HG03139 (cell line): ENCODE measurements at regions not wholly inside any gene's neighbourhood (a gene's known extent, or its start where the extent isn't known, plus 50 kb on each side); places are given as distances from the start of the nearest gene placed in this dataset.
A peak's percentile ranks its signal among the peaks of the same experiment; 100 is the strongest.

ENCODE experiments used
- ATAC-seq: cut with Tn5 transposase; IDR thresholded peaks from one replicate; pipeline ENCODE4 v1.9.1; 2021; ENCODE audit not compliant: unreplicated experiment

DNA sequence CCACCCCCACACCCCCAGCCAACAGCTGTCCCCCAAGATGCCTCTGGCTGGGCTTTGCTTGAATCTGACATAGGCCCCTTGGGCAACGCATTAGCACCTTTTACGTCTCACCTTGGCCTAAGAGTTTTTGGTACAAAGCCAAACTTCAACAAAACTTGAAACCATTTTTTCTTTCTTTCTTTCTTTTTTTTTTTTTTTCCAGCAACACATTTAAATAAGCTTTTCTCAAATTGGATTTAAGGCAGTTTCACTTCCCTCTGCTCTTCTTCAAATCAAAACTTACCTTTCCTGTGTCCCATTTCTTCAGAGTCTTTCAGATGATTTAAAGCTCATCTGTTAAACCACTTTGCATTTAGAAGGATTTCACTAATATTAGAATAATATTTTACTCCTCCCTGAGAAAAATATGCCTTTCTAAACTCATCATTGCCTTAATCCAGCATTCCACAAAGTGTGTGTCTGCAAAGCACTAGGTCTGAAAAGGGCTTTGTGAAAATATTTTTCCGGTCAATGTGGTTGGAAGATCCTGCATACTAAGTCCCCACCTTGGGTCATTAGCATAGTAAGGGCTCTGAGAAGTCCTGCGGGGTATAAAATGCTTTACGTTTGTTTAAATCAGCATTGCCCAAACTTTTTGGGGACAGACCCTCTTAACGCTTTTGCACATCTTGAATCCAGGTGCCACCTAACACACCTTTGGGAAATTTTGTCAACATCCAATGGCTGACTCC, 217.0 kb downstream of the TLE3 start:
- ATAC-seq = no peak

DNA sequence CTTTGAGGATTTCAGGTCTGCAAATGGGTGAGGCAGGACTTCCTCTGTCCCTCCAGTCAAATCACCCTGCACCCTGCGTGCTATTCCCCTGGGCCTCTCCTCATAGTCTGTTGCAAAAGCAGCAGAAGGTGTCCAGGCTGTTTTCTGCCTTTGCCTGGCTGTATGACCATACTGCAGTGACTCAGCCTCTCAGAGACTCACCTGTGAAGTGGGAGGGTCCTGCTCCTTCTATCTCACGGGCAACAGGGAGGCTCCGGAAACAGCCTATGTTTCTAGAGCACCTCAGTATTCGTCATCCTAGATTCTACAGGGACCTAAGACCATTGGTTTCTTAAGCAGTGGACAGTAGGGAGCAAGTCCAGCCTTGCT, 216.4 kb downstream of the TLE3 start:
- no peak for ATAC-seq

DNA sequence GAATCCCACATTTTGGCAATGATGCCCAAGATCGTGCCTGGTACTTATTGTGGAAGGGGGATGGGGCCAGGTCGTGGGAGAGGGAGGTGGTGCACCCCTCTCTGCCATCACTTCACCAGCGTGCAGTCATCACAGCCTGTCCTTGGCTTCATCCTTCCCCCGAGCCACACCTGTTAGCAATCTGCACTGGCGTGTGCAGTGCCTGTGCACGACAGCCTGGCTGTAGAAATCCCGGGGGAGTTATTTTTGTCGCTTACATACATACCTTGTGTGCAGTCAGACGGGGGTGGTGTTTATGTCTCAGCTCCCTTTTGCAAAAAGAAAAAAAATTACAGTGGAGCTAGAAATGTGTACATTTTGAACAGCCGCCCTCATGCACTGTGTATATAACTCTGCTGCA, 216.0 kb downstream of the TLE3 start:
- ATAC-seq = peak; percentile 78

DNA sequence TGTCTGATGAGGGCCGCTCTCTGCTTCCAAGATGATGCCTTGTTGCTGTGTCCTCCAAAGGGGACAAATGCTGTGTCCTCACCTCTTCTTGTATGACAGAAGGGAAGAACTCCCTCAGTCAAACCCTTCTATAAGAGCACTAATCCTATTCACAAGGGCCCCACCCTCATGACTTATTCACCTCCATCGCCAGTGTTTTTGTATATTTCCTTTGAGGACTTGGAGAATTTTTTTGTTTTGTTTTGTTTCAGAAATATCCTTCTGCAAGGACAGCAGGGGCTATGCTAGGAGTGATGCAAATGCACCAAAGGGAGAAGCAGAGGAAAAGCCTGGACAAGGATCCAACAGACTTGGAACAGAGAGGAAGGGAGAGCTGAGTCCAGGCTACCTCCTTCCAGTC, 214.4 kb downstream of the TLE3 start:
- ATAC-seq = no peak

DNA sequence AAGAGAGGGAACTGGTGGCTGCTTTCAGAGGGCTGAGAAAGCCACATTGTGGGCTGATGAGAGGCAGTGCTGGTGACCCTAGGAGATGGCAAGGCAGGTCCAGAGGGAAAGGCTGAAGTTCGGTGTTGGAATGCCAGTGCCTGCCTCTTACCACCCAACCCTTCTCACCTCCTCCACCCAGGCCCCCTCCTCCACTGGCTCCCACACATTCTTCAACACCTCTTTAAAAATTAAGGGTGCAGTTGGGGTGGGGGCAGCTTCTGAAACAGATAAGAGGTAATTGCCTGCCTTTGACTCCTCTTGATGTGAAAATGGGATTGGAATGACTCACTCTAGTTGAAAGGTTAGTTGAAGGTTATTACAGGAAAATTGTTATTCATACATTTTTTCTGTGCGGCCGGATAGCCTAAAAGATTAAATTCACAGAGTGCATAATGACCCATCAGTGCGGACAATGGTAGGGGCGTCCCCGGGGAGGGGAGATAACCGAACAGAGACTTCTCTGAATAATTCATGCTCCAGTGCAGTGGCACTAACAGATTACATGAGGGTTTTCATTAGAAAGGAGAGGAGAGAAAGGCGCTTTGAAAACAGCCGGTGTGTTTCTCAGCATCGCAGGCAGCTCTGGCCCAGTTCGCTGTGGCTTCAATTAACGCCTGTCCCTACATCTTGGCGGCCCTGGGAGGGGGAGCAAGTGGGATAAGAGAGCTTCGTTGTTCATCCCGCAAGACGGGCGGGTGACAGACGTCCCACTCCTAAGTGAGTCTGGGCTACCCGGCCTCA, 212.4 kb downstream of the TLE3 start:
- no peak for ATAC-seq

DNA sequence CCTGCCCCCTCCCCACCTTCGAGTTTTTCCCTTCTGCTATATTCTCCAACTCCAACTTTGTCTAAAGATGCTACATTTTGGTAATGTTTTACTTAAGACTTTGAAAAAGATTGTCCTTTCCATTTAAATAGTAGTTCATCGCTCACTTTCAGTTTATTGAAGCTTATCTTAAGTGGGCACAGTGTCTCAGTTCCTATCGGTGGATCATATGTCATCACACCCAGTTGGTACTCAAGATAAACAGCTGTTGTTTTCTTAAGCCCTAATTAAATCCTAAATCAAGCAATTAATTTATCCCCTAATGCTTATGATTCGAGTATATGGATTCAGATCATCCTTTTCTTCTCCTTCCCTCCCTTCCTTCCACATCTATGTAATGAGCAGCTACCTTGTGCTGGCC, 210.7 kb downstream of the TLE3 start:
- no peak for ATAC-seq

DNA sequence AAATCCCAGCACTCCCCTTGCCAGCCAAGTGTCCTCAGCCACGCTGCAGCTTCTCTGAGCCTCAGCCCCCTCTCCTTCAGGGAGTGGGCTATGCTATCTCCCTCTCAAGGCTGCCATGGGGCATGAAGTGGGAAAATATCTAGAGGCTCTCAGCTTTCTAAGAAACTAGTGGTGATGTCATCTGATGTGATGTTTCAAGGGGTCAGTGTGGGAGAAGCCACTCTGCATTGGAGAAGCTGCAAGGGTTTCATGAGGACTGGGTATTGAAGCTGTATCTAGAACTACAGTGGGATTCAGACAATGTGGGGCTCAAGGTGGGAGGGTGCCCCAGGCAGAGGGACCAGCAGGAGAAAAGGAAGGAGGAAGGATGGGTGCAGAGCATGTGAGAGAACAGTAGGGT, 210.2 kb downstream of the TLE3 start:
- no peak for ATAC-seq

DNA sequence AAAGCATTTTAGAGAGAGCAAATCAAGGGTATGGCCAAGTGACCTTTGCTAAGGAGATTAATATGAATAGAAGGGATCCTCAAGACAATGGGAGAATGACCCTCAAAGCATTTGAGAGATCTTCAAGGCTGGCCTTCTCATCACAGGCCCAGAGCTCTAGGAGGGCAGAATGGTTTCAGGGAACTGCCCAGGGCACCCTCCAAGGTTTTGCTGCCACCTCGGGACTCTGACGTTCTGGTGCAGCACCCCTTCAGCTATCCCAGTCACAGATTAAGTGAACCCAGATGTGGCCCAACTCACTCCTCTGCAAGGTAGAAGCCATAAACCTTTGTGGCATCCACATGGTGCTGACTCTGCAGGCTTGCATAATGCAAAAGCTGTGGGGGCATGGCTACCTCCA, 209.3 kb downstream of the TLE3 start:
- no peak for ATAC-seq

DNA sequence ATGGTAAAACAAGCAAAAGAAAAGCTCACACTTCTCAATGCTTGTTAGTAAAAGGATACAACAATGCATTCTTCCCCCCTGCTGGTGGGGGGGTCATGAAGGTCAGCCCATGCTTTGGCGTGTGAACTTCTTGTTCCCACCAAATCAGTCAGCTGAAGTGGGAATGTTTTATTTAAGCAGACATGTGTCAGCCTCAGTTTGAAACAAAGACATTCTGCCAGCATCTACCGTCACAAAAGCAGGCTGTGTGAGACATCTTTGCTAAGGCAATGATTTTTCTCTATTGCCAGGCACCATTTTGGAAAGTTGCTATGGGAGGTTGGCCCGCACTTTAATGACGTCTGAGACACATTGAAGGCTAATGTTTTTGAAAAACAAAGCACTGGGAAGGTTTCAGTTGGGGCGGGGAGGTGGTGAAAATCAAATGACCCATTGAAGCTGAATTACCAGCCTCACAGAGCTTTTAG, 206.6 kb downstream of the TLE3 start:
- ATAC-seq = no peak

DNA sequence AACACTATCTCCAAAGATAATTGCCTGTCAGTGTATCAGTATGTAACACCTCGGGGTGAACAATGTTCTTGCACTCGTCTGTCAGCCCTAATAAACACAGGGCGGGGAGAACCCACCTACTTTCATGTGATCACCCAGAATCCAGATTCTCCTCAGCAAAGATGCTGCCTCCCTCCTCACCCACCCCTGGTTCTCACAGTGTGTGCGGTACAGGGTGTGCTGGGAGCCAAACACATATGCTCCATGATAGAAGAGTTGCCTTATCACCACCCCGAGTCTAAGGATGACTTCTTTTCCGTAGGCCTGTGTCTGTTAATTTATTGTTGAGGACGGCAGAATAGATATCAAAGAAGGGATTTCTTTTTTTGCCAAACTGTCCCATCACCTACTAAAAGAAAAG, 206.1 kb downstream of the TLE3 start:
- ATAC-seq = no peak

DNA sequence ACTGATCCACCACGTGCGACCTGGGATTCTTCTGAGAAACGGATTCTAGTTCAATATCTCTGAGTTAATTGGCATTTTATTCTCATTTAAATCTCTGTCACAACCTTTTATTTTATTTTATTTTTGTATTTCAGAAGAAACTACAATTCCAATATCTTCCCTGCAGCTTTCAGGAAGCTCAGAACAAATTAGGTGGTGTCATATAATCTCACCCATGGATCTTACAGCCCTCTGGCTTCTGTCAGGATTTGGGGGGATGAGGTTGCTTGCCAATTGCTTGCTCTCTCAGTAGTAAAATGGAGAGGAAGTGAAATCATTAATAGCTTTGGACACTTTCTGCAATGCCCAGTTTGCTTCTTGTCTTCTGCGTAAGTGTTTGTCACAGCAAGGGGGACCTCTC, 205.4 kb downstream of the TLE3 start:
- ATAC-seq = no peak

DNA sequence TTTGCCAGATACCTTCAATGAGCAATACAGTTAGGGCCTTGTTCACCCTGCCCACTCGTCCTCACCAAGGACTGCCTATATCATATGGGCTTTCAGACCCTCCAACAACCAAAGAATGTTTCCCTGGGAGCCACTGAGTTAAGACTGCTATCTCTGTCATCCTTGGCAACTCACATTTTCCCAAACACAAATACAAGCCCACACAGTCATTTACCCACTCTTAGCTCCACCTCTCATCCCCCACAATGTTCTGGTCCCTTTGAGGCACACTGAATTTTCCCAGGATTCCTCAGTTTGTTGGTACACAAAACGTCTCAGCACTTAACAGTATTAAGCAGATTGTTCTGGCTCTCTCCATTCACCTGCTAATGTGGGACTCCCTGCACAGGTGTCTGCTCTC, 204.6 kb downstream of the TLE3 start:
- no peak for ATAC-seq

DNA sequence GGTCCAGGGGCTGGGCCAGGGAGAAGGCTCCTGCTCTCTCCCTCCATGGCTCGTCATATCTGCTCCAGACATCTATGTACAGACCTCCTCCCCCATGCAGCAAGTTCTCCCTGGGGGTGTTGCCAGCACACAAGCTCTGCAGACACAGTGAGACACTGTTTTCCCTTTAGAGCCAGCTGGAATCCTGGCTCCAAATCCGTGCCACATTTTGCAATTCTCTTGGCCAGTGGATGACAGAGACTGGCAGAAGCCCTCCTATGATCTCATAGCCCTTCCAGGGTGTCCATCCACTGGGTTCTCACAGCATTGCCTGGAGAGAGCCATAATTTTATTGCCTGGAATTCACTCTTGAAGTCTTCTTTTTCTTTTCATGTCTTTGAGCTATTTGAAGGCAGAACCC, 203.9 kb downstream of the TLE3 start:
- ATAC-seq = no peak

DNA sequence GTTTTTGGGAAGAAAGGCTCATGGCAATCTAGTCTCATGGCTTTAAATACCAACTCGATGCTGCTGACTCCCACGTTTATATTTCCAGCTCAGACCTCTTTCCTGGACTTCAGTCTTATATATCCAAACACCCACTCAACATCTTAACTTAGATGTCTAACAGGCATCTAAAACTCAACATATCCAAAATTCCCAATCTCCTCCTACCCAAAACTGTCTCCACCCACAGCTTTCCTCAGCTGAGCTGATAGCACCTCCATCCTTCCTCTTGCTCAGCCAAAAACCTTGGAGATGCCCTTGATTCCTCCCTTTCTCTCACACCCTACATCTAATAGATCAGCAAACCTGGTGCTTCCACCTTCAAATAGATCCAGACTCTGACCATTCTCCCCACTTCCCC, 202.5 kb downstream of the TLE3 start:
- no peak for ATAC-seq

DNA sequence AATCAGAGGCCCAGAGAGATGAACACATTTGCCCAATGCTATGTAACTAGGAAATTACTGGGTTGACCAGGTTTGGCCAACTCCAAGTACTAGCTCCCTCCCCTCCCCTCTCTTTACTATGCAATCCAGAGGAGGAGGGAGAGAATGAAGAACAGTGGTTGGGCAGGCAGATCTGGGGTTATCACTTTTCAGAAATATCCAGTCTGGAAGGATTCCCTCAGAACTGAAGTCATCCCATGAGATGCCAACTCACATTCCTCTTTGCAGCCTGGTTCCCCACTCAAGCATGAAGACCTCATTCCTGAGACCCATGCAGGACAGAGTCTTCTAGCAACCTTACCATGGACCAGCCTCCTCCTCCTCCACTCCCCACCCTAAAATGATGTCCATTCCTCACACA, 201.1 kb downstream of the TLE3 start:
- ATAC-seq = no peak

DNA sequence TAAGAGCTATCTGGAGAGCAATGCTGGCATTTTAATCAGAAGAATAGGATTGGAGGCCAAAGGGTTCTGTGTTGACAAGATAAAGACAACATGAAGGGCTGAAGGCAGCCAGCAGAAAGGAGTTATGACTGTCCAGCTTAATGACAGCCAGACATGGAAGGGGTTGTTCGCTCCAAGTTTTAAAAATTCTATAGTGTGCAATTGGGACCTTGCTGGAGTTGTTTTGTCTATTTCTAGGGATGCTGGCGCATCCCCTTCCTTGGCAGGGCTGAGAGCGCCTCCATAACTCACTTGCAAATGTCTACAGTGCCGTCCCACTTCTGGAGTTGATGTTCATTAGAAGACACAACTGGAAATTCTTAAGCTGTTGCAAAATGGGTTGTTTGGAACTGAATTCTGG, 200.7 kb downstream of the TLE3 start:
- no peak for ATAC-seq

DNA sequence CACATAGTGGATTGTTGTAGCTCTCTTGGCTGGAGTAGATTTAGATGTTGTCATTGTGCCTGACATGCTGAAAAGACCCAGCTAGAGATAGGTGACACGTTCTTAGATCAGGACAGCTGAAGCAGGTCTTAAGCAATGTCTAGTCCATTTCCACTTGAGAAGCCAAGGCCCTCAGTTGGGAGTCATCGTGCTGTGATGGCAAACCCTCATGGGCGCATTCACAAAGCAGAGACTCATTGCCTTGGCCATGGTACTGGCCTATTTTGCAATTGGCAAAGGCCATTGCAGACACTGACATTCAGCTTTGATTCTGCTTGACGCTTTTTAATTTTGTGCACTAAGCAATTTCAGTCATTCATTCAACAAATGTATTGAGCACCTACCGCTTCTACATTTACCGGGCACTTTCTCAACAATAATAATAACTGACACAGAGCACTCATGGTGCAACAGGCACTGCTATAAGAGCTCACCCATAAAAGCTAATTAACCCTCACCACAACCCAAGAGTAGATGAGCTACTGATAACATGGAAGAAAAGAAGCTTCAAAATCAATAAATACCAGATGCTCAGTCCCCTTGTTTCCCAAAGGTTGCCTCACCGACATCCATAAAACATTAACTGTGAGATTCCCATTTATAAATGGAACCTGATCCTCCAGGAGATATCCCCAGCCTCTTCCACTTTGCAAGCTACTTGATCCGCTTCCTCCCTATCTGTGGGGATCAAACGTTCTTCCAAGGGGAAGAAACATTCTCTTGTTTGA, 200.1 kb downstream of the TLE3 start:
- ATAC-seq = no peak

DNA sequence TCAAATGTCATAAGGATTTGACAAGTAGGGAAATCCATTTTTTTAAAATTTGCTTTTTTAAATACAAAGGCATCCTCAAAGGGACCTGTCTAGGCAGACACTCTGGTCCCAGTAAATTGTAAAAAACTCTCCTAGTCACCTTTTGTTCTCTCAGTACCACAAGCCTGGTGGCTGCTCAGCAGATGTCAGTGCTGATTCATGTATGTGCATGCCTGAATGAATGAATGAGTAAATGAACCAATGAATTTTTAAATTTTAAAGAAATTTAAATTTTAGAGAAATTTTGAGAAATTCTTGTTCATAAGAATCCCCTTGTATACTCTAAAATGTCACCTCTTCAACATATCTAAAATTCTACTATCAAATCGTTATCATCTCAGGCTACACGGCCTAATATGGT, 199.5 kb downstream of the TLE3 start:
- ATAC-seq = no peak

DNA sequence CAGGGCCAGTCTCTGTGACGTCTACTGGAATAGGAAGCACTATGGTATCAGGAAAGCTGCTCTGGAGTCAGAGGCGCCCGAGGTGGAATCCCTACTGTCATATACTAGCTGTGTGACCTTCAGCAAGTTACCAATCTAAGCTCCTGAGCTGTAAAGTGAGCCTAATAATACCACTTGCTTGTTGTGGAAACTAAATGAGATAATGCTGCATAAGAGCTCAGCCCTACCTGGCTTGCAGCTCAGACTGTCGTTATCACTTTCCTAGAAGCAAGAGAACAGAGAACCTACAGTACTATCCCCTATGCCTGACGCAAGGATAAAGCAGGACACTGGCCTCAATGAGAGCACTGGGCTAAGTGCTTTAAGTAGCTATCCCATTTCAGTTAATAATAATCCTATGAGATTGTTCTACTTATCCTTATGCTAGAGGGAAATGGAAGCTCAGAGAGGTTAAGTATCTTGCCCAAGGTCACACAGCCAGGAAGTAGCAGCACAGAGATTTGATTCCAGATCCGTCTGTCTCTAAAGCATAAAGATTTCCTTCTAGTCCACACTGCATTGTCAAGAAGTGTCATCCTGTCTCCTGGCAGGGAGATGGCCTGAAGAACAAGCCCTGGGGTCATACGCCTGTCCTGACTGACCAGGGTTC, 195.2 kb downstream of the TLE3 start:
- no peak for ATAC-seq

DNA sequence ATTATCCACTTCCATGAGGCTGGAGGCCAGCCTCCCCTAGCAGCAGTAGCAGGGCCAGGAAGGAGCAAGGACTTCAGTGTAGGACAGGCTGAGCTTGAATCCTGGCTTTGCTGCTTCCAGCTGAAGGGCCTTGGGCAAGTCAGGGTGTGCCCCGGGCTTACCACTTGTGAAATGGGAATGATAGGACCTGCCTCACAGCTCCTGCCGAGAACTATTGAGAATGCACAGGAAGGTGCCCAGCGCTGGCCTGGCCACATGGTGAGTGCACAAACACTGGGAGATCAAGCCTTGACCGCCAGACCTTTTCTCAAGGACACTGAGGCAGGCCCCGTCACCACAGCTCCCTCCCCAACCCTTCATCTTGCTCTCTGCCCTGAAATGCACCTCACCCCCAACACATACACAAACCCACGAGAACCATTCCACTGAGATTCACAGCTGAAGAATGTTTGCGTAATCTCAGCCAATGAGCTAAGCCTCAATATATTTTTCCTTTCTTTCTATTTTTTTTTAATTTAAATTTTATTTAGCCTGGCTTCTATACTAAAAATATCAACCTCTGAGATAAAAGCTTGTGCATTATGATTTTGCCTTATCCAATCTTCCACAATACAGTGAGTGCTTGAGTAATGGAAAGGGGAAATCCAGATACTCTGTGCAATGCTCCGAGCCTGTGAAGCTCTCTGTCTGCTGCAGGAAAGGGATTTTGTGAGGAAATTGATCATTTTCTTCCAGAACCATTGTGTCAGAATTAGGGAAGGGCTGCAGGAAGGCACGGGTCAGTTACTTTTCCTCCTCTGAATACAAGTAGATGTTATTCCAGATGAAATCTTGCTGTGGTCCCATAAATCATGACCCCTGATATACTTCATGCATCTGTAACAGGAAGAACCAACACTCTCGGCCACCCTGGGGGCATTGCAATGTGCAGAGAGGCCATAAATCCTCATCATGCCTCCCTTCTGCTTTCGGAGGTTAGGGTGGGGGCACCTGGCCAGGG, 193.9 kb downstream of the TLE3 start:
- no peak for ATAC-seq
